A673 (cell line): ENCODE measurements at regions not wholly inside any gene's neighbourhood (a gene's known extent, or its start where the extent isn't known, plus 50 kb on each side); places are given as distances from the start of the nearest gene placed in this dataset.

Experiments used
- BruUV-seq: library from RNA; stranded (reverse); fragments of 400-500 nt; replicated peaks from 2 replicates; lab custom pipeline; 2021; lab: Mats Ljungman, UMichigan
- CTCF ChIA-PET: fragments of 300-600 bp; sonication (Branson Sonifier 250); formaldehyde crosslinking; loops from one replicate; lab custom pipeline; 2022; ENCODE audit warnings: antibody characterized with exemption; lab: Charles Lee
- POLR2A ChIA-PET: fragments of 300-600 bp; sonication (Branson Sonifier 250); formaldehyde crosslinking; loops from one replicate; lab custom pipeline; 2022; ENCODE audit warnings: antibody characterized with exemption; ENCODE audit not compliant: low non-redundant PET; lab: Charles Lee
- DNase-seq: peaks from one replicate; pipeline ENCODE4 v3.0.0-alpha.2; 2015; ENCODE audit warnings: low spot score
- H3K27ac ChIP-seq: fragments of 200-600 bp; sonication (generic); 2 replicates; pipeline ENCODE4 v1.5.1; 2016; ENCODE audit warnings: mixed run types, low read depth, mild to moderate bottlenecking, mixed read lengths, antibody characterized with exemption, low read length; ENCODE audit not compliant: poor library complexity, severe bottlenecking
- H3K27me3 ChIP-seq: fragments of 200-600 bp; sonication (generic); replicated peaks from 2 replicates; pipeline ENCODE4 v1.6.1; 2017; ENCODE audit warnings: mixed run types, low read depth, mild to moderate bottlenecking, mixed read lengths, antibody characterized with exemption, low read length; ENCODE audit not compliant: insufficient read depth, poor library complexity
- H3K36me3 ChIP-seq: fragments of 200-600 bp; sonication (generic); 2 replicates; pipeline ENCODE4 v1.6.1; 2016; ENCODE audit warnings: mixed run types, mild to moderate bottlenecking, mixed read lengths, antibody characterized with exemption, low read length; ENCODE audit not compliant: insufficient read depth, poor library complexity, severe bottlenecking
- H3K4me1 ChIP-seq: fragments of 200-600 bp; sonication (generic); 2 replicates; pipeline ENCODE4 v1.6.1; 2017; ENCODE audit warnings: mixed run types, mild to moderate bottlenecking, mixed read lengths, antibody characterized with exemption, low read length; ENCODE audit not compliant: insufficient read depth, poor library complexity, severe bottlenecking
- H3K4me3 ChIP-seq: fragments of 200-600 bp; sonication (generic); 2 replicates; pipeline ENCODE4 v1.5.1; 2016; ENCODE audit warnings: low read depth, mixed run types, mild to moderate bottlenecking, mixed read lengths, low read length; ENCODE audit not compliant: poor library complexity, severe bottlenecking
- H3K9me3 ChIP-seq: fragments of 200-600 bp; sonication (generic); 2 replicates; pipeline ENCODE4 v1.6.1; 2016; ENCODE audit warnings: mixed run types, low read depth, mild to moderate bottlenecking, mixed read lengths, antibody characterized with exemption, low read length; ENCODE audit not compliant: poor library complexity, severe bottlenecking
- EZH2 ChIP-seq: fragments of 200-600 bp; sonication (generic); IDR thresholded peaks from 2 replicates; pipeline ENCODE4 v1.6.1; 2017; ENCODE audit warnings: borderline replicate concordance, low read depth, mild to moderate bottlenecking, mixed read lengths, antibody characterized with exemption, low read length; ENCODE audit not compliant: poor library complexity, severe bottlenecking
- intact Hi-C: fragments of 100-400 bp; cut with micrococcal nuclease; formaldehyde crosslinking; loops from one replicate; pipeline ENCODE4 v1.10.0; 2022; ENCODE audit not compliant: unreplicated experiment
- TF ChIP-seq, protein P1 (sequence below): fragments of 300-800, 200-600 bp; sonication (generic); conservative IDR thresholded peaks from 2 replicates; pipeline ENCODE4 v1.5.1; 2017; ENCODE audit warnings: low read depth, mild to moderate bottlenecking, antibody characterized with exemption, low read length, moderate library complexity, mixed read lengths

DNA sequence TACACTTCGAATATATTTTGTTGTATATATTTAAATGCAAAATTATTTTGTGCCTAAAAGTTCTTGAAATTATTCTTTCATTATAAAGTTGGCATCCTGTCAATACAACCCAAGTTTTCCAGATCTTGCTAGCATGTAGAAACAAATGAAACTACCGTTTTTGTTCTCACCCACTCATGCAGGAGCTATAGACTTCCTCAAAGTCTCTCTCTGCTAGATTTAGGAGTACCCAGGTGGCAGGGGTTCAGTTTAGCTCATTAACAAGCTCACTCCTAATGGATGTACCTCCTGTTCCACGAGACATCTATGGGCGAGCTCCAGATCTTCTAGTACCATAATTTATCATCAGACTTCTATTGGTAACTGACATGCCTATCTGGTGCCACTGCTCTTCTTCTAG lies 390.2 kb upstream of the POU3F1 start:
- BruUV-seq: no TSS peak
- DNase-seq: no peak
- Histone ChIP-seq H3K4me3 (no peak overlapping the region), H3K36me3 (no peaks in the 10 kb centered on the region), H3K4me1 (no peaks in the 10 kb centered on the region), H3K9me3 (peaks cover 7% of the 10 kb centered on the region), H3K27me3 (no peaks in the 10 kb centered on the region), H3K27ac (no peak overlapping the region)
- ChIA-PET CTCF (no interaction called here), POLR2A (no interaction called here)
- intact Hi-C loops: no loop called here
- TF ChIP-seq, protein P1, sequence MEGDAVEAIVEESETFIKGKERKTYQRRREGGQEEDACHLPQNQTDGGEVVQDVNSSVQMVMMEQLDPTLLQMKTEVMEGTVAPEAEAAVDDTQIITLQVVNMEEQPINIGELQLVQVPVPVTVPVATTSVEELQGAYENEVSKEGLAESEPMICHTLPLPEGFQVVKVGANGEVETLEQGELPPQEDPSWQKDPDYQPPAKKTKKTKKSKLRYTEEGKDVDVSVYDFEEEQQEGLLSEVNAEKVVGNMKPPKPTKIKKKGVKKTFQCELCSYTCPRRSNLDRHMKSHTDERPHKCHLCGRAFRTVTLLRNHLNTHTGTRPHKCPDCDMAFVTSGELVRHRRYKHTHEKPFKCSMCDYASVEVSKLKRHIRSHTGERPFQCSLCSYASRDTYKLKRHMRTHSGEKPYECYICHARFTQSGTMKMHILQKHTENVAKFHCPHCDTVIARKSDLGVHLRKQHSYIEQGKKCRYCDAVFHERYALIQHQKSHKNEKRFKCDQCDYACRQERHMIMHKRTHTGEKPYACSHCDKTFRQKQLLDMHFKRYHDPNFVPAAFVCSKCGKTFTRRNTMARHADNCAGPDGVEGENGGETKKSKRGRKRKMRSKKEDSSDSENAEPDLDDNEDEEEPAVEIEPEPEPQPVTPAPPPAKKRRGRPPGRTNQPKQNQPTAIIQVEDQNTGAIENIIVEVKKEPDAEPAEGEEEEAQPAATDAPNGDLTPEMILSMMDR: no peak
- TF ChIP-seq EZH2: no peak

DNA sequence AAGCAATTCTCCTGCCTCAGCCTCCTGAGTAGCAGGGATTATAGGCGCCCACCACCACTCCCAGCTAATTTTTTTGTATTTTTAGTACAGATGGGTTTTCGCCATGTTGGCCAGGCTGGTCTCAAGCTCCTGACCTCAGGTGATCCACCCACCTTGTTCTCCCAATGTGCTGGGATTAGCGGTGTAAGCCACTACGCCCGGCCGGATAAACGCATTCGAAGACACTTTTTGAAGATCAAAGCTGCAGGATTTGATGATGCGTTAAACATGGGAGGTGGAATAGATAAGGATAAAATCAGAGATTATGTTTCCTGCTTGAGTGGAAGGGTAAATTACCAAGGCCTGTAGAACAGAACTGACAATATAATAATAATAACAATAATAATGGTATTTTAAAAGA lies 389.4 kb upstream of the POU3F1 start:
- ChIA-PET CTCF (no interaction called here), POLR2A (no interaction called here)
- Histone ChIP-seq H3K4me3 (no peak overlapping the region), H3K4me1 (no peaks in the 10 kb centered on the region), H3K27me3 (no peaks in the 10 kb centered on the region), H3K36me3 (no peaks in the 10 kb centered on the region), H3K9me3 (peaks cover 7% of the 10 kb centered on the region), H3K27ac (no peak overlapping the region)
- TF ChIP-seq, protein P1: no peak
- TF ChIP-seq EZH2: no peak
- DNase-seq: no peak
- intact Hi-C loops: no loop called here
- no TSS peak for BruUV-seq

DNA sequence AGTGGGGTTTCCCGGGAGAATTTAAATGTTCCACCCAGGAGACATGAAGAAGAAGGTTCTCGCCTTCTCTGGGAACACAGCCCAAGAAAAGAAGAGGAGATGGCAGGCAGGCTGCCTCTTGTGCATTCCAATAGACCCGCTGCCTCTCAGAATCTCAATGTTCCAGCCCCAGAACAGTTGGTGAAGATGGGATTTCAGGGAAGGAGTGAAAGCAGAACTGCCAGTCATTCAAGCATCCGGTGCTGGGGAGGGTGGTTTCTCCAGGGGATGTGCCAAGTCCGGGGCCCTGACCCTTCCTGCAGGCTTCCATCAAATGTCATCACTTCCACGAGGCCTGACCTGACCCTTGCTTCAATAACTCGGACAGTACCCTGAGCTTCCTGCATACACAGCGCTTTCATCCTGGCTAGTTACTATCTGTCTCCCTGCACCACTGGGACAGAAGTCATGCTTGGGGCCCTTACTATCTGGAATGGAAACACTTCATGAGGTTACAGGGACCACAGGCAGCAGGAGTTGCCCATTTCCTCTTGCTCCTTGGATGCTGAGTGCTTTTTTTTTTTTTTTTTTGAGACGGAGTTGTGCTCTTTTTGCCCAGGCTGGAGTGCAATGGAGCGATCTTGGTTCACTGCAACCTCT lies 386.6 kb upstream of the POU3F1 start:
- Histone ChIP-seq H3K36me3 (no peaks in the 10 kb centered on the region), H3K27me3 (no peaks in the 10 kb centered on the region), H3K4me1 (no peaks in the 10 kb centered on the region), H3K27ac (no peak overlapping the region), H3K4me3 (no peak overlapping the region), H3K9me3 (no peaks in the 10 kb centered on the region)
- DNase-seq: no peak
- CTCF ChIA-PET: no interaction called here
- TF ChIP-seq, protein P1: no peak
- no peak for TF ChIP-seq EZH2
- intact Hi-C loops: no loop called here
- POLR2A ChIA-PET: no interaction called here
- no TSS peak for BruUV-seq
